HG02870 (cell line): ENCODE measurements at regions not wholly inside any gene's neighbourhood (a gene's known extent, or its start where the extent isn't known, plus 50 kb on each side); places are given as distances from the start of the nearest gene placed in this dataset.

Experiments
- ATAC-seq: cut with Tn5 transposase; IDR thresholded peaks from one replicate; pipeline ENCODE4 v1.9.1; 2021; ENCODE audit warnings: mild to moderate bottlenecking, moderate library complexity; ENCODE audit not compliant: unreplicated experiment

DNA sequence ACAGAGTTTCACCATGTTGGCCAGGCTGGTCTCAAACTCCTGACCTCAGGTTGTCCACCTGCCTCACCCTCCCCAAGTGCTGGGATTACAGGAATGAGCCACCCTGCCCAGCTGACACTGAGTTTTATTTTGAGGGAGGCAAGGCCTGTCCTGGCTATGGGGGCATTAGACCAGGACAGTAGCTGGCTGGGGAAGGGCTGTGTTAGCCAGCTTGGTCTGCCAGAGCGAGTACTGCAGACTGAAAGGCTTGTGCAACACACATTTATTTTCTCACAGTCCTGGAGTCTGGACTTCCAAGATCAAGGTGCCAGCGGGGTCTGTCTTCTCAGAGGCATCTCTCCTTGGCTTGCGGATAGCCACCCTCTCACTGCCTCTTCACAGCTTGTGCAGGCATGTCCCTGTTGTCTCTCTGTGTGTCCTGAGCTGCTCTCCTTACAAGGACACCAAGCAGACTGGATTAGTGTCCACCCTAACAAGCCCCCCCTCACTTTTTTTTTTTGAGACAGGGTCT lies 59.4 kb upstream of the HAAO start:
- no peak for ATAC-seq

DNA sequence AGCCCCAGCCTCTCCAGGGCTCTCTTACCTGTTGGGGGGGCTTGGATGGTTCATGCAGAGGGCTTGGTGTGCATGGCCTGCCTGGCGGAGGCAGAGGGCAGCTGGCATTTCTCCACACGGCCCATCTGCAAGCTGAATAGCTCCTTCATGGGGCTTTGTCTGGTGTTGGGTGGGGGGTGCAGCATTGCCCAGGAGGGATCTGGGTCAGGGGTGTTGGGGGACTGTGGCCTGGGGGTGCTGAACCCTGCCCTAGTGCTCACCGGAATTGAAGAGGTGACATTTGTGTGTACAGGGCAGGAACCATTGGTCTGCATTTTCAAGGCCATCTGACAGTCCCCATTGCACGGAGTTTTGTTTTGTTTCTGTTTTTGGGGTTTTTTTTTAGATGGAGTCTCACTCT lies 58.8 kb upstream of the HAAO start:
- ATAC-seq = no peak

DNA sequence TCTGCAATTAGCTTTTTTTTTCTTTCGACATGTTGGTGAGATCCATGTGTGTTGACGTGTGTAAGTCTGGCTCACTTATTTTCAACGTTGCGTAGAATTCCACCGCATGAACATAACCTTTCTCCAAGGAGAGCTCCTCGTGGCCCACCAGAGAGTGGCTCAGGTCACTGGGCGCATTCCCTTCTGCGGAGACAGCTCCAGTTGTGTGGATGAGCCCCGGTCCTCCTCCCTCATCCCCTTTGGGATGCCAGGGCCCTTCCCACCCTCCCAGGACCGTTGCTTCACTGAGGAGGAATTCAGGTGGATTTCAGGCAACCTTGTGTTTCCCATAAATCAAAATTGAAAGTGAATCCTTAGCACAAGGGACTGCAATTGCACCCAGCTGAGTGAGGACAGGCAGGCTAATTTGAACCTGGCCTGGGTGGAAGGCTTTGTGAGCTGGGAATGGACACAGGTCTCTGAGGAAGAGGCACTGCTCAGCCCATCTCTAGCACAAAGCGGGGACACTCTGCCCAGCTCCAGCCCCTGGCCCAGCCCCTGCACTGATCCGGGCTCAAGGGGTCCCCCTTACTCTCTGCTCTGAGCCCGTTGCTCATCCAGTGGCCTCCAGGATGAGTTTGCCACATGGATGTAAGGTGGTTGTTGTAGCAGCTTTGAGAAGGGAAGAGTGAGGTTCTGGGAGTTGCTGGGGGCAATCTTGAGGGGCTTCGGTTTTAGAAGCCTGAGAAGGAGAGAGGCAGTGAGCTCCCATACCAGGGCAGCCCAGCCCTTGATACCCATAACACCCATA lies 57.8 kb upstream of the HAAO start:
- ATAC-seq = no peak

DNA sequence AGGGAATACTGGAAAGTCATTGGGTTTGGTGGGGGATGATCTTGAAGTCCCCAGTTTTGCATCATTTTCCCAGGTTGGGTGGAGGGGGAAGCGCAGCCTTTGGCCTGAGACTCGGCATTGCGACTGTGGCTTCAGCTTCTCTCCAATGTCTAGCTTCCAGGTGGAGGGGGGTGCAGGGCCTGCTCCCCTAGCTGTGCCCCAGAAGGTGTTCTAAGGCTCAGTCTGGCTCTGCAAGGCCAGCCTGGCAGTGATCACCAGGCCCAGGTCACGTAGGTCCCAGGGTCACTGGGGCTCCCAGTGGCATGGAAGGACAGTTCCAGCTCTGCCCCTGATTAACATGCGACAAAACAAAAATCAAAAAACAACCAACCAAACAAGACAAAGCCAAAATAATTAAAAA lies 56.9 kb upstream of the HAAO start:
- no peak for ATAC-seq

DNA sequence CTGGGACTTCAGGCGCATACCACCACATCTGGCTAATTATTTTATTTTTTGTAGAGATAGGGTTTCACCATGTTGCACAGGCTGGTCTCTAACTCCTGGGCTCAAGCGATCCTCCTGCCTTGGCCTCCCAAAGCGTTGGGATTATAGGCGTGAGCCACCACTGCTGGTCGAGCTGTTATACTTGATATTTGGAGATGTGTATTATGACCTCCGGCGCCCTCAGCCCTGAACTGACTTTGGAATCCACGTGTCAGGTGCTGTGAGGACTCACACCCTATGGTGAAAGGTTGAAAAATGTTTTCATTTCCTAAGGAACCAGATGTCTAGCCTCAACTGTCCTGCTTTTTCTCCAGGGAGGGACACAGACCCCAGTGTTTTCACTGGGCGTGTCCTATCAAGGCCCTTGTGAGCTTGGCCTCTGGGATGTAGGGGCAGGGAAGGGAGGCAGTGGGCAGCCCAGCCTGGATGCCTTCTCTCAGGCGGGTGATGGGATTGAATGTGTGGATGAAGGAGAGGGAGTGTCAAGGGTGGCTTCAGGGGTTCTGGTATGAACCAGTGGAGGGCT lies 56.4 kb upstream of the HAAO start:
- no peak for ATAC-seq

DNA sequence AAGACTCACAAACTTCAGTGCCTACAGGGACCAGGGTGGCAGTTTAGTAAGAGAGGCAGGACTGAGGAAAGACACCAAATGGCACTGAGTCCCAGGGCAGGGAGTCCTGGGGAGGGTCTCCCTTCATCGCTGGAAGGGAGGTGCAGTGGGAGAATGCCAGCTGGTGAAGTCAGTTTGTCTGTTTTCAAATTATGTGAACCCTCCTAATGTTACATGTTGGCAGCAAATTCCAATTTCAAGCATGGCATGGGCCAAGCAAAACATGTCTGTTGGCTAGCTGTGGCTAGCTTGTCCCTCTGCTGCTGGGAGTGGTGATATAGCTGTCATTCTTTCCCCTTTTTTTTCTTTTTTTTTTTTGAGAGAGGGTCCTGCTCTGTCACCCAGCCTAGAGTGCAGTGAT lies 55.9 kb upstream of the HAAO start:
- no peak for ATAC-seq

DNA sequence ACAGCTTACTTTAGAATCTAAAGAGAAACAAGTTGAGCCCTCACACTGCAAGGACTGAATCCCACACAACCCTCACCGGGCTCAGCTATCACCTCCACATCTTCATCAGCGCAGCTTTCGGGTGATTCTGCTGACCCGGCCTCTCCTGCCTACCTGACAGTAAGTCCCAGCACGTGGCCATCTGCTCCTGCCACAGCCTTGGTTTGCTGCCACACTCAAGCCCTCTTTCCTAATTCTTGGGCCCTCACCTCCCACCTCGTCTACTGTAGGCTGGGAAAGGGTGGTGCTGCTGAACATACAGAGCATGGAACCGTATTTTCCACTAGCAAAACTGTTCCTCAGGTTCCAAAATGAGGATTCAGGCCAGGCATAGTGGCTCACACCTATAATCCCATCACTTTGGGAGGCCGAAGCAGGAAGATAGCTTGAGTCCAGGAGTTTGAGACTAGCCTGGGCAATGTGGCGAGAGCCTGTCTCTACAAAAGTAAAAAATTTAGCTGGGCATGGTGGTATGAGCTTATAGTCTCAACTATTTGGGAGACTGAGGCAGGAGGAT lies 55.3 kb upstream of the HAAO start:
- ATAC-seq = no peak

DNA sequence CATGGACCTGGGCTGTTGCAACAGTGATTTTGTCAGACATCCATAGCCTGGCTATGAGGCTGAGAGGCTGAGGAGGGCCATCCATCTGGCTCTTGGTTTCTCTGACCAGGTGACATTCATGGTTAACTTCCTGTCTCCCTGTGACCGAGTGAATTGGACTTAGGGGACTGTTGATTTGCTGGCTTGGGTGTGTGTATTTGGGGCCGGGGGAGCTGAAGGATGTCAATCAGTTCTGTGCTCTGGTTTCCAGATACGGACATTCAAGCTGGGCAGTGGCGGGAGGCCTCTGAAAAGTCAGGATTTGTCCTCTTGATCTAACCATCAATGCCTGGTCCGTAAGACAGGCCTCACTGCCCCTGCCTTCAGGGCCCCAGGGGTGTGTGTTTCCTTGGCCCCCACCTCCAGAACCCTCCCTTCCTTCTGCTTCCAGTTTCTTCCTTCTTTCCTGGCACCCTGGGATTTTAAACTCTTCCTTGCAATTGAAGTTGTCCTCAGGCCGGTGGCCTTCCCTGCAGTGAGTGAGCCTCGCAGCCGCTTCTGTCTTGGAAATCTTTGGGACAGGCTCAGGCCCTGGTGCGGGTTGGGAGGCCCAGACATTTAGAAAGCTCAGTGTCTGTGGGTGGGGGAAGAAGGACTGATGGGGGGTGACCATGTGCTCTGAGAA lies 54.7 kb upstream of the HAAO start:
- ATAC-seq = no peak

DNA sequence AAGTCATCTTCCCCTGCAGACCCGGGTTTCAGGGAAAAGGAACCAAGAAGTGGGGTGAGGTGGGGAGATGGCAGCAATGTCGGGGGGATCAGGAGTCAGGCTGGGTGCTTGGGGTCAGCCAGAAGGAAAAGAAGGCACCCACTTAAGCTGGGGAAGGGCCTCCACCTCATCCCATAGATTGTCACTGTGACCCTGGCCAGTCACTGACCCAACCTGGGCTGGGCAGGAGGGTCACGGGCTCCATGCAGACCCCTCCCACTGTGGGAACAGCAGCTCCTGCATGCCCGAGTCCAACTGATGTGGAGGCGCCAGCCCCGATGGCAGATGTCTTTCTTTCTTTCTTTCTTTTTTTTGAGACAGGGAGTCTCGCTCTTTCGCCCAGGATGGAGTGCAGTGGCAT lies 53.6 kb upstream of the HAAO start:
- ATAC-seq = no peak

DNA sequence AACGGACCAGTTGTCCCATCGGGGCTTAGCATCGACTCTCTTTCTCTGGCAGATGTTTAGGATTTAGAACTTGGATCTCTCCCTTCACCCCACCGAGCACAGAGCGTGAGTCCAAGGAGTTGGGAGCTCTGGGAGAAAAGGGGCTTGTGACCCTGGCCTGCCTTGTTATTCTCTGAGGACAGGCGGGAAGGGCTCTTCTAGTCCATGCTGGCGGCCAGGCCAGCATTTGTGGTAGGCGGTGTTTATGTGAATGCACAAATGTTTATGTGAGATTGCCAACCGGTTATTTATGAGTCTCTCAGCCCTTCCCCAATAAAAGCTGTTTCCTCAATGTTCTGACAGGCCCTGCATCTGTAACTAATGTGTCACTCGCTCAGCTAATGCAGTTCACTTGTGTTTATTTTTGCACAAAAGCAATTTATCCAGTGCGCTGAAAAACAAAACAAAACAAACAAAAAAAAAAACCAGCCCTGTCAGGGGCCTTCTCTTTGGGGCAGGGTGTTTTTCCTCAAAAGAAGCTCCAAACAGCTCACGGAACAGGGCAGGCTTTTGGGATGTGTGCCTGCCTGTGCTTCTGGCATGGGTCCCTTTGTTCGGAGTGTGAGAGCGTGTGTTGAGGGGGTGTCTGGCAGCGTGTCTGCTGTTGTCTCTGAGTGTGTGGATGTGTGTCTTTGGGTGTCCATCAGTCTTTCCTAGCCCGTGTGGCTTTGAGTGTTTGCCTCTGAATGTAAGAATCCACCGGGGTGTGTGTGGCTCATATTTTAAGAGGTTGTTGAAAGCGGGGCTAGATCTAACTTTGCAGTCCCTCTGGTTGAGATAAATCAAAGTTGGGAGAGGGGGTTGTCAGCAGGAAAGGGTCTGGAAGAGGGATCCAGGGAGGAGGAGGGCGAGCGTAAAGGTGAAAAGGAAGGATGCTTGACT lies 52.8 kb upstream of the HAAO start:
- no peak for ATAC-seq

DNA sequence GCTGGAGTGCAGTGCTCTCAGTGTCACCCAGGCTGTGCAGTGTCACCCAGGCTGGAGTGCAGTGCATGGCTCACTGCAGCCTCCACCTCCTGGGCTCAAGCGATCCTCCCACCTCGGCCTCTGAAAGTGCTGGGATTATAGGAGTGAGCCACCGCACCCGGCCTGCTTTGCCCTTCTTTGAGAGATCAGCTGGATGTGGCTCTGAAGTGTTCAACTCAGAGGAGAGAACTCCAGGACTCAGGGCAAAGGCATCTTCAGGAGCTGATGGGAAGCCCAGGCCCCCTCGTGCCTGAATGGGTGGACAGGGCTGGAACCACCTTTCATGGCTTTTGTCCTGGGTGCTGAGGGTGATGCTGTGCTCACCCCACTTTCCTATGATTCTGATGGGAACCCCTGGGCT lies 52.0 kb upstream of the HAAO start:
- no peak for ATAC-seq

DNA sequence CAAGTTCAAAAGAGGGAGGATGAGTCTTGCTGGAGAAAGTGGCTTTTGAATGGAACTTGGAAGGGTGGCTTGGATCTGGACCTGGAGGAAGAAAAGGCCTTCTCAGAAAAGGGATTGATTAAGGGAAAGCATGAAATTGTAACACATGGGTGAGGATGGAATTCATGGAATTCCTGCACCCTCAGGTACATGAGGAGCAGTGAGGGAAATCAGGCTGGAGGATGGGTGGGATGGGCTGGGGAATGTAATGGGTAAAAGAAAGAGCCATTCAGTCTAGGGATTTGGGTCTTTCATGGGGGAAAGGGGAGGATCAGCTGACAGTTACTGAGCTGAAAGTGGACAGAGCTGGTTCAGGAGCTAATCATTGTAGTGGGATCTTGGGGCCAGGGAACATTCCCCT lies 51.2 kb upstream of the HAAO start:
- ATAC-seq = no peak

DNA sequence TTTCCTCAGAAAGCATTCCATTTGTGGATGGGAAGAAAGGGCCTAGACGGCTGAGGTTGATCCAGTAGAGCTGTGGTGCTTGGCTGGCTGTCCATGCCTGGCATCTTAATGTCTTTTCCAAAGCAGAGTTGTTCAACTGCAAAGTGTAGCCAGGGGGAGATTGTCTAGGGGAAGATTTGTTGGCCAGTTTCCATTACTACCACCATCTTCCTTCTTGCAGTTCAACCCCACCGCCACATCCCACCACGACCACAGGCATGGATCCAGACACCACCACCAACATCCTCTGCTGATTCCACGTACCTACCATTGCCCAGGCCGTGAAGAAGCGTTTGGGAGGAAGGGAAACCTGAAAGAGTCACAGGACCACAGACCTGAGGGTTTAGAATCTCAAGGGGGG lies 50.7 kb upstream of the HAAO start:
- no peak for ATAC-seq

DNA sequence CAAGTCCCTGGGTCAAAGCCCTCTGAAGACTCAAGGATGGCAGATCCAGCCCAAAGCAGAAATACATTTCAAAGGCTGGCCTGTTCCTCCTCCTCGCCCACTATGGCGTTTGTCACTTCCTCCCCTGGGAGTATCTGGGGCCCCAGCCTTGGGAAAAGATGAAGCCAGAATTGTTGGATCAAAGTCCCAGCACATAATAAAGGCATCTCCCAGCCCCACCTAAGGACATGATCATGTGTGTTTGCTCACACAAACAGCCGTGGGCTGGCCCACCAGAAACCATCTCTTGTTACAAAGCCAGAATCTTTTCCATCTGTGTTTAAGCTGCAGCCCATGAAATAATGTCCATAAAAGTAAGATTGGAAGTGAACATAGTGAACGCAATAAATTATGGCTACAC lies 50.1 kb upstream of the HAAO start:
- ATAC-seq = no peak
